Pons (tissue), 1 donor: ENCODE measurements at regions not wholly inside any gene's neighbourhood (a gene's known extent, or its start where the extent isn't known, plus 50 kb on each side); places are given as distances from the start of the nearest gene placed in this dataset.
A peak's percentile ranks its signal among the peaks of the same experiment; 100 is the strongest.

ENCODE experiments used
- DNase-seq: peaks from one replicate; pipeline ENCODE4 v3.0.0-alpha.2; 2016; ENCODE audit warnings: low spot score

- no peak for DNase-seq
Observed at GRCh38 chr21:17449701-17450100, 63.1 kb upstream of the CXADR start.

GRCh38 chr21:17451364-17451891 is 61.4 kb upstream of the CXADR start:
- DNase-seq, result no peak

- peak; percentile 79 for DNase-seq
Observed at GRCh38 chr21:17454315-17455027, 58.4 kb upstream of the CXADR start.

GRCh38 chr21:17455028-17455353 is 57.9 kb upstream of the CXADR start:
- no peak for DNase-seq

GRCh38 chr21:17455451-17455850 is 57.4 kb upstream of the CXADR start:
- DNase-seq, result no peak

- DNase-seq, result no peak
Observed at GRCh38 chr21:17458279-17458678, 54.6 kb upstream of the CXADR start.

- DNase-seq, result no peak
Observed at GRCh38 chr21:17460094-17460493, 52.7 kb upstream of the CXADR start.

GRCh38 chr21:17461014-17461413 is 51.8 kb upstream of the CXADR start:
- DNase-seq, result peak; percentile 68

- no peak for DNase-seq
Observed at GRCh38 chr21:17461582-17461981, 51.3 kb upstream of the CXADR start.

- no peak for DNase-seq
Observed at GRCh38 chr21:17462276-17462981, 50.4 kb upstream of the CXADR start.
